BE2C (cell line): ENCODE measurements at regions not wholly inside any gene's neighbourhood (a gene's known extent, or its start where the extent isn't known, plus 50 kb on each side); places are given as distances from the start of the nearest gene placed in this dataset.

Experiments used
- DNase-seq: peaks from one replicate; pipeline ENCODE4 v3.0.0-alpha.2; 2020
- H3K27me3 ChIP-seq: fragments of 250-450 bp; sonication (Bioruptor Pico); 2 replicates; pipeline ENCODE4 v1.5.1; 2020; ENCODE audit warnings: mild to moderate bottlenecking
- H3K36me3 ChIP-seq: fragments of 250-450 bp; sonication (Bioruptor Pico); 2 replicates; pipeline ENCODE4 v1.5.1; 2020; ENCODE audit warnings: mild to moderate bottlenecking
- H3K4me1 ChIP-seq: fragments of 250-450 bp; sonication (Bioruptor Pico); 2 replicates; pipeline ENCODE4 v1.5.1; 2020
- H3K4me3 ChIP-seq: 2 replicates; pipeline ENCODE4 v1.5.1; 2011; ENCODE audit warnings: low read depth, low read length
- H3K9me3 ChIP-seq: fragments of 250-450 bp; sonication (Bioruptor Pico); 2 replicates; pipeline ENCODE4 v1.5.1; 2020
- TF ChIP-seq, protein P1 (sequence below): IDR thresholded peaks from 2 replicates; pipeline ENCODE4 v1.5.1; 2012; ENCODE audit warnings: mild to moderate bottlenecking, low read depth, low read length

DNA sequence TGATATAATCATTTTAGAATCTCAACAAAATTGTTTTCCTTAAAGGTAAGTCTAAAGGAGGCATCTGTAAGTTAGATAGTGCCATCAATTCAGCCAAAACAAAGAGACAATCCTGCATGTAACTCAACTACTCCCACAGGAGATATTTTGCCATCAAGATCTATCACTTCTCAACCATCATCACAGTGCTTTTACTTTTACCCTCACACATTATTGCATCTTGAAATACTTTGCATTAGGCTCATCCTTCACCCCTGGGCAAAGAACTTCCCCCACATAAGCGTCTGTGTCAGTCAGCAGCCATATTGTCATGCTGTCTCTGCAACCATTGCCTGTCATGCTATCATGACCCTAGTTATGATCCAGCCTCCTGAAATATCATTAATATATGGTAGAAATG lies 54.9 kb upstream of the NLGN1 start:
- no peak overlapping the region for H3K4me3 ChIP-seq
- no peaks in the 10 kb centered on the region for H3K9me3 ChIP-seq
- no peaks in the 10 kb centered on the region for H3K36me3 ChIP-seq
- no peak for DNase-seq
- H3K27me3 ChIP-seq = no peaks in the 10 kb centered on the region
- no peaks in the 10 kb centered on the region for H3K4me1 ChIP-seq
- TF ChIP-seq, protein P1, sequence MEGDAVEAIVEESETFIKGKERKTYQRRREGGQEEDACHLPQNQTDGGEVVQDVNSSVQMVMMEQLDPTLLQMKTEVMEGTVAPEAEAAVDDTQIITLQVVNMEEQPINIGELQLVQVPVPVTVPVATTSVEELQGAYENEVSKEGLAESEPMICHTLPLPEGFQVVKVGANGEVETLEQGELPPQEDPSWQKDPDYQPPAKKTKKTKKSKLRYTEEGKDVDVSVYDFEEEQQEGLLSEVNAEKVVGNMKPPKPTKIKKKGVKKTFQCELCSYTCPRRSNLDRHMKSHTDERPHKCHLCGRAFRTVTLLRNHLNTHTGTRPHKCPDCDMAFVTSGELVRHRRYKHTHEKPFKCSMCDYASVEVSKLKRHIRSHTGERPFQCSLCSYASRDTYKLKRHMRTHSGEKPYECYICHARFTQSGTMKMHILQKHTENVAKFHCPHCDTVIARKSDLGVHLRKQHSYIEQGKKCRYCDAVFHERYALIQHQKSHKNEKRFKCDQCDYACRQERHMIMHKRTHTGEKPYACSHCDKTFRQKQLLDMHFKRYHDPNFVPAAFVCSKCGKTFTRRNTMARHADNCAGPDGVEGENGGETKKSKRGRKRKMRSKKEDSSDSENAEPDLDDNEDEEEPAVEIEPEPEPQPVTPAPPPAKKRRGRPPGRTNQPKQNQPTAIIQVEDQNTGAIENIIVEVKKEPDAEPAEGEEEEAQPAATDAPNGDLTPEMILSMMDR = no peak

DNA sequence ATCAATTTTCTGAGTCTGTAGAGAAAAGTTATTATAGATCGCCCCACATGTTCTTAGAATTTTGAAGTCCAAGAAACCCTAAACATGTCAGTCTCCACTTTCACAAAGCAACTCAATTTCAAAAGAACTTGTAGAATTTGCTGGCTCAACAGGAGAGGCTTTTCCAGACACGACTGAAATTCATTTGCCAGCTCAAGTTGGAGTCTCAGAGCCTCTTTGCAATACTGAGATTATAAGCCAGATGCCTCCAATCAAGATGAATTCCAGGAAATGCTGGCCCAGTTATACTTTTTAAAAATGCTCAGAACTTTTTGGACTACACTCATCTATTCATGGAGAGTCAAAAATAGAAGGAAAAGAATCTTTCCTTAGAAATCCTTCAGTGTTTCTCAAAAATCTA lies 56.9 kb upstream of the NLGN1 start:
- no peak overlapping the region for H3K4me3 ChIP-seq

DNA sequence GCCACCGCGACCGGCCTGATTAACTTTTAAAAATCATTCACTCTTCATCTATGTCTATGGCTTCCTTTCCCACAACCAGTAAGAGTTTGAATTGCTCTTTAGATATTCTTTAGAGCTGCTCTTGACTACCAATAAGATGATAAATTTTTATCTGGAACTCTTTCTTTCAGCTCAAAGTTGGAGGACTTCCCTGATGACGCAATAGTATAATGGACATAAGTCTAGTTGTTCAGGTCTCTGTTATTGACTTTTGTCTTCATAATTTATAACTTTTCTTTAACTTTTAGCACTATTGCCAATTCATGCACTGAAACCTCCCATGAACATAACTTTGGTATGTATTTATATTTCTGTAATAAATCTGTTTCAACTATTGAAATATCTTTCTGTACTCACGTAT lies 61.3 kb upstream of the NLGN1 start:
- TF ChIP-seq, protein P1 = no peak
- H3K4me1 ChIP-seq = no peaks in the 10 kb centered on the region
- no peak overlapping the region for H3K4me3 ChIP-seq

More for the DNA sequence above, 56.9 kb upstream of the NLGN1 start:
- TF ChIP-seq, protein P1 = no peak
- no peaks in the 10 kb centered on the region for H3K27me3 ChIP-seq
- DNase-seq = no peak
- no peaks in the 10 kb centered on the region for H3K4me1 ChIP-seq
- no peaks in the 10 kb centered on the region for H3K9me3 ChIP-seq
- no peaks in the 10 kb centered on the region for H3K36me3 ChIP-seq

DNA sequence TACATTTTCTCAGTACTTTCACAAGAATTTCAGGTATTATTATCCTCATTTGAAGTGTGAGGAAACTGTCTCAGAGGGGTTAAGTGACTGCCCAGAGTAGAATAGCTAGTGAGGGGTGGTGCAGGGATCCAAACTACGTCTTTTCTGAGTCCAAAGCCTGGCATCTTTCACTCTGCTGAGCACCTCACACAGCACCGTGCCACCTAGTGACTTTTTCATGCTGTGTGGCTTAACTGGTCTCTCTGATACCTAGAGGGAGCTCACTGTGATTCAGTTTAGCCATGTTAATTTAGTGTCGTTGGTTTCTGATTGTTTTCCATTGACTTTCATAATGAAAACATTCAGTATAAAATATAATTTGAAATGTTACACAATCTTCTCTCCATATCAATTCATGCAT lies 91.4 kb upstream of the NLGN1 start:
- no peaks in the 10 kb centered on the region for H3K36me3 ChIP-seq
- TF ChIP-seq, protein P1 = no peak
- H3K4me1 ChIP-seq = no peaks in the 10 kb centered on the region
- H3K9me3 ChIP-seq = no peaks in the 10 kb centered on the region
- DNase-seq = no peak
- no peak overlapping the region for H3K4me3 ChIP-seq
- no peaks in the 10 kb centered on the region for H3K27me3 ChIP-seq

More for the DNA sequence above, 61.3 kb upstream of the NLGN1 start:
- Histone ChIP-seq H3K9me3 (no peaks in the 10 kb centered on the region), H3K27me3 (no peaks in the 10 kb centered on the region), H3K36me3 (no peaks in the 10 kb centered on the region)
- no peak for DNase-seq

DNA sequence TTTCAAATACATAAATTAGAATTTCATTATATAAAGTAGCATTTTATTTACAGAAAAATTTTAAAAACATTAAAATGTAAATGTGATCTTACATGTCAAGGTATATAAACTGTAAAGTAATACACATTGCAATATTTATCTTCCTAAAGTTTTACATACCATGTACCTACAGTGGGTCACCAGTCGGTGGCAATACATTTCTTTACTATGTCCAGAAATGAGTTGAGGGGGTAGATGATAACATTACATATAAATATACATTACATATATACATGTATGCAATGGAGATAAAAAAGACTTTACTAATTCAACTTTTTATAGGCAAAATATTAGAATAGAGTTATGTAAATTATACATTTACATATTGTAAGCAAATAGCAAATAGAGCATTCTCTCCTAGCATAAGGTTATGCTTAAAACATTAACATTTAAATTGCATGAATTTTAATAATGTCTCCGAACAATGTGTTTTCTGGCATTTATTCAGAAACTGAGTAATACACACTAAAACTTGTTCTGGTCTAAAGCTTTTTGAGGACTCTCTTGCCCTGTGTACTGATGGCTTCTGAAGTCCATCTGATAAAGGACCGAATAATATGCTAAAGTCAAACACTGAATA lies 93.3 kb upstream of the NLGN1 start:
- no peaks in the 10 kb centered on the region for H3K4me1 ChIP-seq
- H3K9me3 ChIP-seq = no peaks in the 10 kb centered on the region
- TF ChIP-seq, protein P1 = no peak
- no peak for DNase-seq
- H3K4me3 ChIP-seq = no peak overlapping the region
- no peaks in the 10 kb centered on the region for H3K27me3 ChIP-seq
- H3K36me3 ChIP-seq = no peaks in the 10 kb centered on the region

DNA sequence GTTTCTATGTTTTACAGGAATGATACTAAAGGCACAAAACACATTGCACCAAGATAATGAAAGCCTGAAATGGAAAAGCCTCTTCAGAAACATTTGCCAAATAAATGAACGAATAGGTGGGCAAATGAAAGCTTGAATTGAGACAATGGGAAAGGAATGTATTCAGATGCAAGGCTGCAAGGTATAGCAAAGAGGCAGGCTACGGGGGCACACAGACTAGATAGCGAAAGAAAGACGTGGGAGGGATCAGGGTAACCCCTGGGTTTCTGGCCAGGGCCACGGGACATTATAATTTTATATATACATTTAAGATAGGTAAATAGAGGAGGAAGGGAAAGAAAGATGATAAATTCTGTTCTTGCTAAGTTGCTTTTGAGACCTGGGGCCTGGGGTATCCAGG lies 95.9 kb upstream of the NLGN1 start:
- TF ChIP-seq, protein P1 = no peak
- no peak overlapping the region for H3K4me3 ChIP-seq
- H3K4me1 ChIP-seq = no peaks in the 10 kb centered on the region
- no peaks in the 10 kb centered on the region for H3K36me3 ChIP-seq
- no peaks in the 10 kb centered on the region for H3K27me3 ChIP-seq
- no peaks in the 10 kb centered on the region for H3K9me3 ChIP-seq
- no peak for DNase-seq
